Hepatocyte (in vitro differentiated cells): ENCODE measurements at regions not wholly inside any gene's neighbourhood (a gene's known extent, or its start where the extent isn't known, plus 50 kb on each side); places are given as distances from the start of the nearest gene placed in this dataset.
A peak's percentile ranks its signal among the peaks of the same experiment; 100 is the strongest.

Experiments used
- DNase-seq: peaks from one replicate; pipeline ENCODE4 v3.0.0-alpha.2; 2016; ENCODE audit warnings: low spot score
- H2AFZ ChIP-seq: fragments of 200-600 bp; sonication (generic); 2 replicates; pipeline ENCODE4 v1.6.0; 2016; ENCODE audit warnings: antibody characterized with exemption, mild to moderate bottlenecking
- H3K27ac ChIP-seq: fragments of 200-600 bp; sonication (generic); 2 replicates; pipeline ENCODE4 v1.5.1; 2016; ENCODE audit warnings: mild to moderate bottlenecking
- H3K27me3 ChIP-seq: fragments of 200-600 bp; sonication (generic); 2 replicates; pipeline ENCODE4 v1.6.1; 2016
- H3K36me3 ChIP-seq: fragments of 200-600 bp; sonication (generic); replicated peaks from 2 replicates; pipeline ENCODE4 v1.5.1; 2016; ENCODE audit warnings: low read depth; ENCODE audit not compliant: insufficient read depth
- H3K4me1 ChIP-seq: fragments of 200-600 bp; sonication (generic); 2 replicates; pipeline ENCODE4 v1.5.1; 2016; ENCODE audit warnings: mild to moderate bottlenecking, moderate library complexity; ENCODE audit not compliant: insufficient read depth
- H3K4me2 ChIP-seq: fragments of 200-600 bp; sonication (generic); 2 replicates; pipeline ENCODE4 v1.6.0; 2016
- H3K4me3 ChIP-seq: fragments of 200-600 bp; sonication (generic); 2 replicates; pipeline ENCODE4 v1.5.1; 2016; ENCODE audit warnings: mild to moderate bottlenecking
- H3K79me2 ChIP-seq: fragments of 200-600 bp; sonication (generic); 2 replicates; pipeline ENCODE4 v1.6.0; 2017; ENCODE audit warnings: mild to moderate bottlenecking
- H3K9me2 ChIP-seq: fragments of 200-600 bp; sonication (generic); replicated peaks from 2 replicates; pipeline ENCODE4 v1.6.0; 2017; ENCODE audit warnings: mild to moderate bottlenecking; ENCODE audit not compliant: insufficient read depth
- H3K9me3 ChIP-seq: fragments of 200-600 bp; sonication (generic); 2 replicates; pipeline ENCODE4 v1.5.1; 2016; ENCODE audit warnings: low read depth, mild to moderate bottlenecking
- H4K20me1 ChIP-seq: fragments of 200-600 bp; sonication (generic); 2 replicates; pipeline ENCODE4 v1.6.0; 2016; ENCODE audit warnings: mild to moderate bottlenecking; ENCODE audit not compliant: insufficient read depth, poor library complexity, severe bottlenecking
- CTCF ChIP-seq: fragments of 200-600 bp; sonication (generic); IDR thresholded peaks from 2 replicates; pipeline ENCODE4 v1.5.1; 2016; ENCODE audit warnings: antibody characterized with exemption, mild to moderate bottlenecking; ENCODE audit not compliant: poor library complexity
- EZH2 ChIP-seq: fragments of 200-600 bp; sonication (generic); IDR thresholded peaks from 2 replicates; pipeline ENCODE4 v1.6.1; 2016; ENCODE audit warnings: antibody characterized with exemption, mild to moderate bottlenecking, borderline replicate concordance
- EZH2phosphoT487 ChIP-seq: fragments of 200-600 bp; sonication (generic); IDR thresholded peaks from one replicate; pipeline ENCODE4 v1.6.1; 2018; ENCODE audit warnings: antibody characterized with exemption, mild to moderate bottlenecking, low read depth, moderate library complexity; ENCODE audit not compliant: unreplicated experiment, severe bottlenecking
- WGBS: methylation state at CpG from one replicate; pipeline ENCODE4 v1.1.6; 2016; ENCODE audit warnings: low lambda C conversion rate; ENCODE audit errors: missing lambda C conversion rate; 5-methylcytosine and 5-hydroxymethylcytosine counted together

- H3K9me3 ChIP-seq = no peaks in the 10 kb centered on the region
- H3K36me3 ChIP-seq = no peaks in the 10 kb centered on the region
- no peak for DNase-seq
- WGBS = 86% methylated on average over 19 of the region's 19 CpGs
- no peak overlapping the region for H3K27ac ChIP-seq
- H3K27me3 ChIP-seq = no peaks in the 10 kb centered on the region
- H3K4me2 ChIP-seq = no peak overlapping the region
- no peaks in the 10 kb centered on the region for H3K4me1 ChIP-seq
- no peak overlapping the region for H3K4me3 ChIP-seq
- H3K9me2 ChIP-seq = no peaks in the 10 kb centered on the region
- TF ChIP-seq EZH2phosphoT487 (no peak), CTCF (no peak), EZH2 (no peak)
- no peak overlapping the region for H2AFZ ChIP-seq
- no peaks in the 10 kb centered on the region for H4K20me1 ChIP-seq
- H3K79me2 ChIP-seq = no peaks in the 10 kb centered on the region
These were observed 668.7 kb downstream of the BRD1 start for GRCh38 chr22:49158741-49159564.

- no peaks in the 10 kb centered on the region for H3K79me2 ChIP-seq
- WGBS = 89% methylated on average over 20 of the region's 20 CpGs
- peaks cover 4% of the 10 kb centered on the region for H3K4me1 ChIP-seq
- H3K4me3 ChIP-seq = no peak overlapping the region
- TF ChIP-seq EZH2 (no peak), EZH2phosphoT487 (no peak), CTCF (no peak)
- H3K27ac ChIP-seq = no peak overlapping the region
- no peaks in the 10 kb centered on the region for H3K9me2 ChIP-seq
- H2AFZ ChIP-seq = no peak overlapping the region
- H4K20me1 ChIP-seq = no peaks in the 10 kb centered on the region
- H3K36me3 ChIP-seq = no peaks in the 10 kb centered on the region
- no peak overlapping the region for H3K4me2 ChIP-seq
- H3K9me3 ChIP-seq = no peaks in the 10 kb centered on the region
- DNase-seq = no peak
- no peaks in the 10 kb centered on the region for H3K27me3 ChIP-seq
These were observed 669.9 kb downstream of the BRD1 start for GRCh38 chr22:49157529-49158339.

GRCh38 chr22:49156662-49157285 is 670.9 kb downstream of the BRD1 start:
- no peaks in the 10 kb centered on the region for H3K27me3 ChIP-seq

More at GRCh38 chr22:49156662-49157285, 670.9 kb downstream of the BRD1 start:
- no peak for TF ChIP-seq EZH2phosphoT487
- no peak for TF ChIP-seq CTCF
- no peak for TF ChIP-seq EZH2
- Histone ChIP-seq H3K4me2 (no peak overlapping the region), H3K9me2 (no peaks in the 10 kb centered on the region), H3K4me1 (peaks cover 13% of the 10 kb centered on the region), H3K36me3 (no peaks in the 10 kb centered on the region), H4K20me1 (no peaks in the 10 kb centered on the region), H3K4me3 (no peak overlapping the region), H3K79me2 (no peaks in the 10 kb centered on the region), H2AFZ (no peak overlapping the region), H3K9me3 (no peaks in the 10 kb centered on the region), H3K27ac (no peak overlapping the region)
- peak; percentile 55 for DNase-seq
- 64% methylated on average over 17 of the region's 17 CpGs for WGBS
